HFFc6 (cell line): ENCODE measurements at regions not wholly inside any gene's neighbourhood (a gene's known extent, or its start where the extent isn't known, plus 50 kb on each side); places are given as distances from the start of the nearest gene placed in this dataset.
"Not testable (repeated sequence)": the region's sequence is repeated elsewhere in the genome, so short reads cannot be mapped to it uniquely, and the experiment has no call there.

ENCODE experiments used
- DNase-seq: peaks from one replicate; pipeline ENCODE4 v3.0.0-alpha.2; 2018
- H3K27ac Mint-ChIP-seq: 2 replicates; pipeline ENCODE4 v1.8.0; 2020; ENCODE audit warnings: mild to moderate bottlenecking, mixed read lengths
- H3K27me3 Mint-ChIP-seq: 2 replicates; pipeline ENCODE4 v1.8.0; 2021; ENCODE audit warnings: mild to moderate bottlenecking, moderate library complexity, mixed read lengths; ENCODE audit not compliant: insufficient read depth
- H3K36me3 Mint-ChIP-seq: 2 replicates; pipeline ENCODE4 v1.8.0; 2021; ENCODE audit warnings: low read depth, mixed read lengths
- H3K4me1 Mint-ChIP-seq: 2 replicates; pipeline ENCODE4 v1.8.0; 2020; ENCODE audit warnings: low read depth, mixed read lengths
- H3K4me3 Mint-ChIP-seq: 2 replicates; pipeline ENCODE4 v1.8.0; 2020; ENCODE audit warnings: mild to moderate bottlenecking, moderate library complexity, mixed read lengths
- H3K9me3 Mint-ChIP-seq: 2 replicates; pipeline ENCODE4 v1.8.0; 2020; ENCODE audit warnings: mild to moderate bottlenecking, mixed read lengths

DNA sequence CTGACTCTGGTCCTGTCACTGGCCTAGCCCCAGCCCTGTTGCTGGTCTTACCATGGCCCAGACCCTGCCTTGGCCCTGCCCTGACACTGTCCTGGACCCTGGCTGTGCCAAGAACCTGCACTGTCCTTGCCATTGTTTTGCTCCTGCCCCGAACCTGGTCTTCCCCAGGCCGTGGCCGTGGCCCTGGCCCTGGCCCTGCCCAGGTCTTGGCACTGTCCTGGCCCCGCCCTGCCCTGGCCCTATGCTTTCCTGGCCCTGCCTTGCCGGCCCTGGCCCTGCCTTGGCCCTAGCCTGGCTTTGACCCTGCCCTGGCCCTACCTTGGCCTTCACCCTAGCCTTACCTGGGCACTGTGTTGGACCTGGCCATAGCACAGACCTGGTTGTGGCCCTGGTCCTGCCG, 332.5 kb upstream of the PLGLB1 start:
- not testable (repeated sequence) for DNase-seq, H3K27me3 Mint-ChIP-seq, H3K27ac Mint-ChIP-seq, H3K9me3 Mint-ChIP-seq, H3K4me3 Mint-ChIP-seq, H3K36me3 Mint-ChIP-seq, H3K4me1 Mint-ChIP-seq

DNA sequence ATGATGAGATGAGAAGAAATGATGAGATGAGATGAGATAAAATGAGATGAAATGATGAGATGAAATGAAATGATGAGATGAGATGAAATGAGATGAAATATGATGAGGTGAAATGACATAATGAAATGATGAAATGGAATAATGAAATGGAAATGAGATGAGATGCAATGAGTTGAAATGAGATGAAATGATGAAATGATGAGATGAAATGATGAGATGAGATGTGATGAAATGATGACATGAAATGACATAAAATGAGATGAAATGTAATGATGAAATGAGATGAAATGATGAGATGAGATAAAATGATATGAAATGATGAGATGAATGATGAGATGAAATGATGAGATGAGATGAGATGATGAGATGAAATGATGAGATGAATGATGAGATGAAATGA, 338.6 kb upstream of the PLGLB1 start:
- not testable (repeated sequence) for H3K4me1 Mint-ChIP-seq, DNase-seq, H3K36me3 Mint-ChIP-seq, H3K27me3 Mint-ChIP-seq, H3K4me3 Mint-ChIP-seq, H3K27ac Mint-ChIP-seq, H3K9me3 Mint-ChIP-seq

DNA sequence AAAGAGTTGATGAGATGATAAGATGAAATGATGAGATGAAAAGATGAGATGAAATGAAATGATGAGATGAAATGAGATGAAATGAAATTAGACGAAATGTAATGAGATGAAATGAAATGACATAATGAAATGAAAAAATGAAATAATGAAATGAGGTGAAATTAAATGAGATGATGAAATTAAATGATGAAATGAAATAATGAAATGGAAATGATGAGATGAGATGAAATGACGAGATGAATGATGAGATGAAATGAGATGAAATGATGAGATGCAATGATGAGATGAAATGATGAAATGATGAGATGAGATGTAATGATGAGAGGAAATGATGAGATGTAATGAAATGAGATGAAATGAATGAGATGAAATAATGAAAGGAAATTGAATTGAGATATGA, 339.3 kb upstream of the PLGLB1 start:
- not testable (repeated sequence) for H3K27ac Mint-ChIP-seq, H3K9me3 Mint-ChIP-seq

DNA sequence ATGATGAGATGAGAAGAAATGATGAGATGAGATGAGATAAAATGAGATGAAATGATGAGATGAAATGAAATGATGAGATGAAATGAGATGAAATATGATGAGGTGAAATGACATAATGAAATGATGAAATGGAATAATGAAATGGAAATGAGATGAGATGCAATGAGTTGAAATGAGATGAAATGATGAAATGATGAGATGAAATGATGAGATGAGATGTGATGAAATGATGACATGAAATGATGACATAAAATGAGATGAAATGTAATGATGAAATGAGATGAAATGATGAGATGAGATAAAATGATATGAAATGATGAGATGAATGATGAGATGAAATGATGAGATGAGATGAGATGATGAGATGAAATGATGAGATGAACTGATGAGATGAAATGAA, 340.2 kb upstream of the PLGLB1 start:
- H3K27ac Mint-ChIP-seq, H3K27me3 Mint-ChIP-seq, H3K9me3 Mint-ChIP-seq: not testable (repeated sequence)

More for the DNA sequence above, 339.3 kb upstream of the PLGLB1 start:
- not testable (repeated sequence) for H3K27me3 Mint-ChIP-seq, H3K36me3 Mint-ChIP-seq, H3K4me1 Mint-ChIP-seq, DNase-seq, H3K4me3 Mint-ChIP-seq

DNA sequence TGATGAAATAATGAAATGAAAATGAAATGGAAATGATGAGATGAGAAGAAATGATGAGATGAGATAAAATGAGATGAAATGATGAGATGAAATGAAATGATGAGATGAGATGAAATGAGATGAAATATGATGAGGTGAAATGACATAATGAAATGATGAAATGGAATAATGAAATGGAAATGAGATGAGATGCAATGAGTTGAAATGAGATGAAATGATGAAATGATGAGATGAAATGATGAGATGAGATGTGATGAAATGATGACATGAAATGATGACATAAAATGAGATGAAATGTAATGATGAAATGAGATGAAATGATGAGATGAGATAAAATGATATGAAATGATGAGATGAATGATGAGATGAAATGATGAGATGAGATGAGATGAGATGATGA, 342.7 kb upstream of the PLGLB1 start:
- not testable (repeated sequence) for H3K36me3 Mint-ChIP-seq, H3K27me3 Mint-ChIP-seq, H3K9me3 Mint-ChIP-seq, H3K4me3 Mint-ChIP-seq, H3K4me1 Mint-ChIP-seq, DNase-seq, H3K27ac Mint-ChIP-seq

More for the DNA sequence above, 340.2 kb upstream of the PLGLB1 start:
- not testable (repeated sequence) for H3K4me3 Mint-ChIP-seq, DNase-seq, H3K4me1 Mint-ChIP-seq, H3K36me3 Mint-ChIP-seq

DNA sequence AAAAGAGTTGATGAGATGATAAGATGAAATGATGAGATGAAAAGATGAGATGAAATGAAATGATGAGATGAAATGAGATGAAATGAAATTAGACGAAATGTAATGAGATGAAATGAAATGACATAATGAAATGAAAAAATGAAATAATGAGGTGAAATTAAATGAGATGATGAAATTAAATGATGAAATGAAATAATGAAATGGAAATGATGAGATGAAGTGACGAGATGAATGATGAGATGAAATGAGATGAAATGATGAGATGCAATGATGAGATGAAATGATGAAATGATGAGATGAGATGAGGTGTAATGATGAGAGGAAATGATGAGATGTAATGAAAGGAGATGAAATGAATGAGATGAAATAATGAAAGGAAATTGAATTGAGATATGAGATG, 343.4 kb upstream of the PLGLB1 start:
- not testable (repeated sequence) for H3K9me3 Mint-ChIP-seq, DNase-seq, H3K27me3 Mint-ChIP-seq, H3K27ac Mint-ChIP-seq, H3K4me1 Mint-ChIP-seq, H3K4me3 Mint-ChIP-seq, H3K36me3 Mint-ChIP-seq

DNA sequence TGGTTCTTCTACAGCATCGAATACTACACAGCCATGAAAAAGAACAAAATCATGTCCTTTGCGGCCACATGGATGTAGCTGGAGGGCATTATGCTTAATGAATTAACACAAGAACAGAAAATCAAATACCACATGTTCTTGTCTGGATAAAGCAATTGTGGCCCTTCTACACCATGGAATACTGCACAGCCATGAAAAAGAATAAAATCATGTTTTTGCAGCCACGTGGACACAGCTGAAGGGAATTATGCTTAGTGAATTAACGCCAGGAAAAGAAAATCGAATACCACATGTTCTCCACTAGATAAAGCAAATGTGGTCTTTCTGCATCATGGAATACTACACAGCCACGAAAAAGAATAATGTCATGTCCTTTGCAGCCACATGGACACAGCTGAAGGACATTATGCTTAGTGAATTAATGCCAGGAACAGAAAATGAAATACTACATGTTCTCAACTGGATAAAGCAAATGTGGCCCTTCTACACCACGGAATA, 361.8 kb upstream of the PLGLB2 start:
- H3K4me3 Mint-ChIP-seq, H3K27ac Mint-ChIP-seq, H3K9me3 Mint-ChIP-seq, DNase-seq, H3K4me1 Mint-ChIP-seq, H3K36me3 Mint-ChIP-seq, H3K27me3 Mint-ChIP-seq: not testable (repeated sequence)

DNA sequence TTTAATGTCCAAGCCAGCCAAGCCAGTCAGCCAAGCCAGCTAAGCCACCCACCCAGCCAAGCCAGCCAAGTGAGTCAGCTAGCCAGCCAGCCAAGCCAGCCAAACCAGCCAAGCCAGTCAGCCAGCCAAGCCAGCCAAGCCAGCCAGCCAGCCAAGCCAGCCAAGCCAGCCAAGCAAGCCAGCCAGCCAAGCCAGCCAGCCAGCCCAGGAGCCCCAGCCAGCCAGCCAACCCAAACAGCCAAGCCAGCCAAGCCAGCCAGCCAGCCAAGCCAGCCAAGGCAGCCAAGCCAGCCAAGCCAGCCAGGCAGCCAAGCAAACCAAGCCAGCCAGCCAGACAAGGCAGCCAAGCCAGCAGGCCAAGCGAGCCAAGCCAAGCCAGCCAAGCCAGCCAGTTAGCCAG, 352.1 kb upstream of the PLGLB2 start:
- not testable (repeated sequence) for H3K9me3 Mint-ChIP-seq, H3K36me3 Mint-ChIP-seq

DNA sequence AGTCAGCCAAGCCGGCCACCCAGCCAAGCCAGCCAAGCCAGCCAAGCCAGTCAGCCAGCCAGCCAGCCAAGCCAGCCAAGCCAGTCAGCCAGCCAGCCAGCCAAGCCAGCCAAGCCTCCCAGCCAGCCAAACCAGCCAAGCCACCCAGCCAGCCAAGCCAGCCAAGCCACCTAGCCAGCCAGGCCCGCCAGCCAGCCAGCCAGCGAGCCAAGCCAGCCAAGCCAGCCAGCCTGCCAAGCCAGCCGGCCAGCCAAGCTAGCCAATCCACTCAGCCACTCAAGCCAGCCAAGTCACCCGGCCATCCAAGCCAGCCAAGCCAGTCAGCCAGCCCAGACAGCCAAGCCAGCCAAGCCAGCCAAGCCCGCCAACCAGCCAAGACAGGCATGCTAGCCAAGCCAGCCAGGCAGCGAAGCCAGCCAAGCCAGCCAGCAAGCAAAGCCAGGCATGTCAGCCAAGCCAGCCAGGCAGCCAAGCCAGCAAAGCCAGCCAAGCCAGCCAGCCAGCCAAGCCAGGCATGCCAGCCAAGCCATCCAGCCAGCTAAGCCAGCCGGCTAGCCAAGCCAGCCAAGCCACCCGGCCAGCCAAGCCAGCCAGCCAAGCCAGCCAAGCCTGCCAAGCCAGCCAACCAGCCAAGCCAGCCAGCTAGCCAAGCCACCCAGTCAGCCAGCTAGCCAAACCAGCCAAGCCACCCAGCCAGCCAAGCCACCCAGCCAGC, 351.2 kb upstream of the PLGLB2 start:
- not testable (repeated sequence) for H3K27ac Mint-ChIP-seq, H3K36me3 Mint-ChIP-seq, DNase-seq, H3K27me3 Mint-ChIP-seq, H3K4me3 Mint-ChIP-seq, H3K9me3 Mint-ChIP-seq, H3K4me1 Mint-ChIP-seq

More for the DNA sequence above, 352.1 kb upstream of the PLGLB2 start:
- DNase-seq = peak; percentile 21
- H3K4me3 Mint-ChIP-seq, H3K27me3 Mint-ChIP-seq, H3K4me1 Mint-ChIP-seq, H3K27ac Mint-ChIP-seq: not testable (repeated sequence)

DNA sequence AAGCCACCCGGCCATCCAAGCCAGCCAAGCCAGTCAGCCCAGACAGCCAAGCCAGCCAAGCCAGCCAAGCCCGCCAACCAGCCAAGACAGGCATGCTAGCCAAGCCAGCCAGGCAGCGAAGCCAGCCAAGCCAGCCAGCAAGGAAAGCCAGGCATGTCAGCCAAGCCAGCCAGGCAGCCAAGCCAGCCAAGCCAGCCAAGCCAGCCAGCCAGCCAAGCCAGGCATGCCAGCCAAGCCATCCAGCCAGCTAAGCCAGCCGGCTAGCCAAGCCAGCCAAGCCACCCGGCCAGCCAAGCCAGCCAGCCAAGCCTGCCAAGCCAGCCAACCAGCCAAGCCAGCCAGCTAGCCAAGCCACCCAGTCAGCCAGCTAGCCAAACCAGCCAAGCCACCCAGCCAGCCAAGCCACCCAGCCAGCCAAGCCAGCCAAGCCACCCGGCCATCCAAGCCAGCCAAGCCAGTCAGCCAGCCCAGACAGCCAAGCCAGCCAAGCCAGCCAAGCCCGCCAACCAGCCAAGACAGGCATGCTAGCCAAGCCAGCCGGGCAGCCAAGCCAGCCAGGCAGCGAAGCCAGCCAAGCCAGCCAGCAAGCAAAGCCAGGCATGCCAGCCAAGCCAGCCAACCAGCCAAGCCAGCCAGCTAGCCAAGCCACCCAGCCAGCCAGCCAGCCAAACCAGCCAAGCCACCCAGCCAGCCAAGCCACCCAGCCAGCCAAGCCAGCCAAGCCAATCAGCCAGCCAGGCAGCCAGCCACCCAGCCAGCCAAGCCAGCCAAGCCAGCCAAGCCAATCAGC, 350.4 kb upstream of the PLGLB2 start:
- DNase-seq, H3K4me3 Mint-ChIP-seq, H3K27ac Mint-ChIP-seq, H3K9me3 Mint-ChIP-seq, H3K4me1 Mint-ChIP-seq, H3K27me3 Mint-ChIP-seq, H3K36me3 Mint-ChIP-seq: not testable (repeated sequence)

DNA sequence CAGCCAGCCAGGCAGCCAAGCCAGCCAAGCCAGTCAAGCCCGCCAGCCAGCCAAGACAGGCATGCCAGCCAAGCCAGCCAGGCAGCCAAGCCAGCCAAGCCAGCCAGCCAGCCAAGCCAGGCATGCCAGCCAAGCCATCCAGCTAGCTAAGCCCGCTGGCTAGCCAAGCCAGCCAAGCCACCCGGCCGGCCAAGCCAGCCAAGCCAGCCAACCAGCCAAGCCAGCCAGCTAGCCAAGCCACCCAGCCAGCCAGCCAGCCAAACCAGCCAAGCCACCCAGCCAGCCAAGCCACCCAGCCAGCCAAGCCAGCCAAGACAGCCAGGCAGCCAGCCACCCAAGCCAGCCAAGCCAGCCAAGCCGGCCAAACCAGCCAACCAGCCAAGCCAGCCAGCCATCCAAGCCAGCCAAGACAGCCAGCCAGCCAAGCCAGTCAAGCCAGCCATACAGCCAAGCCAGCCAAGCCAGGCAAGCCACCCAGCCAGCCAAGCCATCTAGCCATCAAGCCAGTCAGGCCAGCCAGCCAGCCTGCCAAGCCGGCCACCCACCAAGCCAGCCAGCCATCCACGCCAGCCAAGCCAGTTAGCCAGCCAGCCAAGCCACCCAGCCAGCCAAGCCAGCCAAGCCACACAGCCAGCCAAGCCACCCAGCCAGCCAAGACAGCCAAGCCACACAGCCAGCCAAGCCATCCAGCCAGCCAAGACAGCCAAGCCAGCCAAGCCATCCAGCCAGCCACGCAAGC, 349.2 kb upstream of the PLGLB2 start:
- not testable (repeated sequence) for H3K27ac Mint-ChIP-seq, DNase-seq, H3K36me3 Mint-ChIP-seq, H3K27me3 Mint-ChIP-seq, H3K4me3 Mint-ChIP-seq, H3K4me1 Mint-ChIP-seq
- peaks cover 12% of the 10 kb centered on the region for H3K9me3 Mint-ChIP-seq
